H1 (cell line): ENCODE measurements at regions not wholly inside any gene's neighbourhood (a gene's known extent, or its start where the extent isn't known, plus 50 kb on each side); places are given as distances from the start of the nearest gene placed in this dataset.

Experiments used
- CTCF ChIA-PET: fragments of 300-600 bp; sonication (Branson Sonifier 250); formaldehyde crosslinking; loops from one replicate; lab custom pipeline; 2021; ENCODE audit not compliant: partially characterized antibody; lab: Charles Lee
- POLR2A ChIA-PET: fragments of 300-600 bp; sonication (Branson Sonifier 250); formaldehyde crosslinking; loops from one replicate; lab custom pipeline; 2021; ENCODE audit warnings: inconsistent platforms; ENCODE audit not compliant: partially characterized antibody; lab: Charles Lee
- DNase-seq, 2 experiments: peaks; one replicate each; pipeline versions ENCODE4 v3.0.0 to v3.0.0-alpha.2; 2010 to 2022; ENCODE audit warnings: low spot score in 2 of 2, low read depth in 1 of 2, mixed read lengths in 1 of 2
- FAIRE-seq: peaks from 2 replicates; lab custom pipeline; 2011; peaks lifted over from hg19 to GRCh38; lab: Jason Lieb, UNC
- H2AFZ ChIP-seq: 2 replicates; pipeline ENCODE4 v1.8.1; 2012; ENCODE audit warnings: low read length, inconsistent platforms
- H2AK5ac ChIP-seq: 2 replicates; pipeline ENCODE4 v1.6.1; 2013; ENCODE audit warnings: low read depth, low read length
- H2BK120ac ChIP-seq: replicated peaks from 2 replicates; pipeline ENCODE3; 2013; ENCODE audit warnings: low read depth, low read length, inconsistent platforms
- H2BK12ac ChIP-seq: 2 replicates; pipeline ENCODE4 v1.6.1; 2013; ENCODE audit warnings: low read depth, low read length
- H2BK15ac ChIP-seq: 2 replicates; pipeline ENCODE4 v1.6.1; 2013; ENCODE audit warnings: low read length
- H2BK20ac ChIP-seq: 2 replicates; pipeline ENCODE4 v1.6.1; 2013; ENCODE audit warnings: low read length
- H2BK5ac ChIP-seq: 2 replicates; pipeline ENCODE4 v1.6.1; 2013; ENCODE audit warnings: low read depth, low read length
- H3K14ac ChIP-seq: 2 replicates; pipeline ENCODE4 v1.6.1; 2013; ENCODE audit warnings: inconsistent platforms; ENCODE audit not compliant: insufficient read length
- H3K18ac ChIP-seq: 2 replicates; pipeline ENCODE4 v1.6.1; 2013; ENCODE audit warnings: low read length; ENCODE audit errors: extremely low read depth
- H3K23ac ChIP-seq: 2 replicates; pipeline ENCODE4 v1.6.1; 2013; ENCODE audit warnings: inconsistent platforms; ENCODE audit not compliant: insufficient read length
- H3K23me2 ChIP-seq: 2 replicates; pipeline ENCODE4 v1.6.1; 2013; ENCODE audit warnings: low read depth, low read length
- H3K27ac ChIP-seq: 2 replicates; pipeline ENCODE4 v1.6.1; 2011; ENCODE audit warnings: low read depth, low read length, inconsistent platforms
- H3K27me3 ChIP-seq, 4 experiments: replicated peaks in 1 of 4; 1 replicate in 1 of 4; 2 replicates in 3 of 4; pipeline versions ENCODE4 v1.6.1 to v1.8.1; 2011 to 2013; ENCODE audit warnings: low read length in 3 of 4, mild to moderate bottlenecking in 3 of 4, inconsistent platforms in 2 of 4, mixed read lengths in 2 of 4, moderate library complexity in 1 of 4; ENCODE audit not compliant: control insufficient read depth in 3 of 4, insufficient read depth in 3 of 4; ENCODE audit errors: extremely low read depth in 1 of 4
- H3K36me3 ChIP-seq, 4 experiments: 2 replicates each; pipeline versions ENCODE4 v1.6.1 to v1.8.1; 2011 to 2013; ENCODE audit warnings: mild to moderate bottlenecking in 4 of 4, low read length in 3 of 4, moderate library complexity in 2 of 4, control low read depth in 1 of 4, inconsistent platforms in 1 of 4; ENCODE audit not compliant: insufficient read depth in 4 of 4, control insufficient read depth in 2 of 4
- H3K4ac ChIP-seq: replicated peaks from 2 replicates; pipeline ENCODE3; 2013; ENCODE audit warnings: low read length, low read depth, mixed read lengths, inconsistent platforms; ENCODE audit not compliant: insufficient read length
- H3K4me1 ChIP-seq, 4 experiments: replicated peaks in 1 of 4; 1 replicate in 1 of 4; 2 replicates in 3 of 4; pipeline versions ENCODE4 v1.6.1 to v1.8.1; 2011 to 2013; ENCODE audit warnings: low read length in 3 of 4, inconsistent platforms in 2 of 4, mixed read lengths in 1 of 4; ENCODE audit not compliant: insufficient read depth in 4 of 4, control insufficient read depth in 3 of 4
- H3K4me2 ChIP-seq, 2 experiments: 2 replicates each; pipeline versions ENCODE4 v1.6.1 to v1.8.1; 2011 to 2013; ENCODE audit warnings: low read depth in 2 of 2, low read length in 2 of 2, control low read depth in 1 of 2, inconsistent platforms in 1 of 2, mild to moderate bottlenecking in 1 of 2; ENCODE audit not compliant: insufficient read depth in 1 of 2
- H3K4me3 ChIP-seq, 4 experiments: fragments of 200-600, 300-600 bp in 1 of 4; sonication (generic), shearing (Covaris generic), sonication (Bioruptor Twin) in 1 of 4; 2 replicates each; pipeline versions ENCODE4 v1.5.1 to v1.8.1; 2011 to 2016; ENCODE audit warnings: low read length in 4 of 4, low read depth in 3 of 4, control low read depth in 2 of 4, inconsistent platforms in 2 of 4, mild to moderate bottlenecking in 2 of 4, mixed read lengths in 1 of 4, moderate library complexity in 1 of 4; ENCODE audit not compliant: insufficient read depth in 2 of 4; ENCODE audit errors: extremely low read depth in 1 of 4
- H3K56ac ChIP-seq: replicated peaks from 2 replicates; pipeline ENCODE3; 2013; ENCODE audit warnings: low read depth, mild to moderate bottlenecking, mixed read lengths, low read length, inconsistent platforms; ENCODE audit not compliant: insufficient read length
- H3K79me1 ChIP-seq: 2 replicates; pipeline ENCODE4 v1.6.1; 2013; ENCODE audit warnings: low read depth, low read length, control low read depth
- H3K79me2 ChIP-seq, 2 experiments: 2 replicates each; pipeline versions ENCODE4 v1.6.1 to v1.8.1; 2012 to 2013; ENCODE audit warnings: low read length in 2 of 2, mild to moderate bottlenecking in 2 of 2, inconsistent platforms in 1 of 2; ENCODE audit not compliant: insufficient read depth in 2 of 2, control insufficient read depth in 1 of 2
- H3K9ac ChIP-seq, 4 experiments: replicated peaks in 1 of 4; 1 replicate in 1 of 4; 2 replicates in 3 of 4; pipeline versions ENCODE4 v1.6.1 to v1.8.1; 2011 to 2013; ENCODE audit warnings: low read depth in 3 of 4, low read length in 3 of 4, control low read depth in 2 of 4, mild to moderate bottlenecking in 2 of 4, moderate library complexity in 2 of 4, inconsistent platforms in 1 of 4; ENCODE audit errors: extremely low read depth in 1 of 4
- H3K9me3 ChIP-seq, 2 experiments: 2 replicates each; pipeline versions ENCODE4 v1.6.1 to v1.8.1; 2012 to 2013; ENCODE audit warnings: mild to moderate bottlenecking in 2 of 2, moderate library complexity in 2 of 2, control low read depth in 1 of 2, inconsistent platforms in 1 of 2, low read depth in 1 of 2, low read length in 1 of 2, mixed read lengths in 1 of 2; ENCODE audit not compliant: insufficient read depth in 2 of 2
- H4K20me1 ChIP-seq, 2 experiments: replicated peaks in 1 of 2; 2 replicates each; pipeline versions ENCODE3 to v1.8.1; 2011 to 2013; ENCODE audit warnings: inconsistent platforms in 2 of 2, low read length in 2 of 2, mild to moderate bottlenecking in 1 of 2; ENCODE audit not compliant: insufficient read depth in 2 of 2, control insufficient read depth in 1 of 2
- H4K5ac ChIP-seq: 2 replicates; pipeline ENCODE4 v1.6.1; 2013; ENCODE audit warnings: low read length, low read depth, mixed read lengths, inconsistent platforms; ENCODE audit not compliant: insufficient read length
- H4K8ac ChIP-seq: 2 replicates; pipeline ENCODE4 v1.8.0; 2013; ENCODE audit warnings: mild to moderate bottlenecking, moderate library complexity, low read length, inconsistent platforms; ENCODE audit not compliant: insufficient read depth; ENCODE audit errors: extremely low read depth
- H4K91ac ChIP-seq: replicated peaks from 2 replicates; pipeline ENCODE3; 2013; ENCODE audit warnings: low read length, mixed read lengths, inconsistent platforms; ENCODE audit not compliant: insufficient read length
- CHD1 ChIP-seq: IDR thresholded peaks from 2 replicates; pipeline ENCODE4 v1.6.1; 2012; ENCODE audit warnings: low read depth, low read length, improper control_type of control experiment
- CTBP2 ChIP-seq: IDR thresholded peaks from 2 replicates; pipeline ENCODE4 v1.7.0; 2011; ENCODE audit warnings: borderline replicate concordance, mild to moderate bottlenecking, moderate library complexity, mixed read lengths, low read length; ENCODE audit not compliant: insufficient read depth, insufficient read length
- EZH2 ChIP-seq: fragments of 200-600 bp; sonication (generic); IDR thresholded peaks from 2 replicates; pipeline ENCODE4 v1.7.1; 2012; ENCODE audit warnings: low read depth, mild to moderate bottlenecking, moderate library complexity, low read length, inconsistent platforms; ENCODE audit not compliant: severe bottlenecking
- HDAC2 ChIP-seq, 2 experiments: fragments of 300-600 bp in 1 of 2; sonication (generic) in 1 of 2; IDR thresholded peaks; 2 replicates each; pipeline ENCODE4 v1.6.1; 2011 to 2012; ENCODE audit warnings: low read depth in 2 of 2, low read length in 2 of 2, mild to moderate bottlenecking in 2 of 2, moderate library complexity in 2 of 2, borderline replicate concordance in 1 of 2, inconsistent platforms in 1 of 2
- KDM4A ChIP-seq: IDR thresholded peaks from one replicate; pipeline ENCODE4 v1.7.1; 2012; ENCODE audit warnings: low read depth, mild to moderate bottlenecking, moderate library complexity, low read length, inconsistent platforms; ENCODE audit not compliant: severe bottlenecking
- RXRA ChIP-seq: IDR thresholded peaks from 2 replicates; pipeline ENCODE4 v1.6.1; 2011; ENCODE audit warnings: low read depth, mild to moderate bottlenecking, low read length, moderate library complexity; ENCODE audit not compliant: insufficient read depth
- SP2 ChIP-seq: IDR thresholded peaks from 2 replicates; pipeline ENCODE4 v1.6.1; 2012; ENCODE audit warnings: mild to moderate bottlenecking, low read length, inconsistent platforms
- SP4 ChIP-seq: IDR thresholded peaks from 2 replicates; pipeline ENCODE4 v1.6.1; 2012; ENCODE audit warnings: low read length, inconsistent platforms
- ZNF274 ChIP-seq: IDR thresholded peaks from 2 replicates; pipeline ENCODE4 v1.7.0; 2012; ENCODE audit warnings: low read length, borderline replicate concordance; ENCODE audit errors: extremely low read depth
- WGBS, 2 experiments: shearing (Covaris generic) in 1 of 2; methylation state at CpG; one replicate each; pipeline versions ENCODE4 v1.1.6 to v1.1.7; 2013 to 2015; ENCODE audit warnings: low lambda C conversion rate in 2 of 2, mixed read lengths in 2 of 2, inconsistent platforms in 1 of 2, low coverage in 1 of 2, missing lambda C conversion rate in 1 of 2; ENCODE audit not compliant: insufficient replicate concordance in 2 of 2, insufficient coverage in 1 of 2, insufficient read length in 1 of 2; ENCODE audit errors: extremely low coverage in 1 of 2, missing lambda C conversion rate in 1 of 2; 5-methylcytosine and 5-hydroxymethylcytosine counted together
- TF ChIP-seq, protein P1 (sequence below): IDR thresholded peaks from 2 replicates; pipeline ENCODE4 v1.6.1; 2012; ENCODE audit warnings: inconsistent platforms
- TF ChIP-seq, protein P2 (sequence below), 3 experiments: IDR thresholded peaks; 1 replicate in 2 of 3; 2 replicates in 1 of 3; pipeline versions ENCODE4 v1.5.1 to v1.6.1; 2011; ENCODE audit warnings: low read length in 3 of 3, mild to moderate bottlenecking in 3 of 3, inconsistent platforms in 2 of 3, low read depth in 1 of 3, moderate library complexity in 1 of 3; ENCODE audit not compliant: insufficient read depth in 1 of 3; ENCODE audit errors: control extremely low read depth in 1 of 3

DNA sequence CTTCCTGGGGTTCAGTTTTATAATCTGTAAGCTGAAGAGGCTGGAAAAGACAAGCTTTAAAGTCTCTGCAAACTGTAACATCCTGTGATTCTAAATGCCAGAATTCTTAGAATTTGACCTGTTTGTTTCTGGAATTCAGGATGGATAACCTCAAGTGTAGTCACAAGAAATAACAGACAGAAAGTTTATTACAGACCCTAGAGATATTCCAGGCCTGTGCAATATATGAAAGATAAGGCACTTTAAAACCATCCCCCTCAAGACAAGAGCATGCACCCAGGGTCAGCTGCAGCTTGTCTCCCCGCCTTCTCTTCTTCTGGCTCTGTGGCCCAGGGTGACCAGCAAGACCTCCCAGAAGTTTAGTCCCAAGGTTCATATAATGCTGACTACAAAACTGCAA lies 298.7 kb upstream of the ACVR2A start:
- Histone ChIP-seq H2BK15ac (no peak overlapping the region), H3K23me2 (no peaks in the 10 kb centered on the region), H3K4me3 (no peak overlapping the region), H3K79me2 (no peaks in the 10 kb centered on the region), H4K20me1 (no peaks in the 10 kb centered on the region), H2AFZ (no peak overlapping the region), H3K23ac (no peak overlapping the region), H3K79me1 (no peaks in the 10 kb centered on the region), H3K27me3 (no peaks in the 10 kb centered on the region), H3K14ac (no peak overlapping the region), H3K18ac (no peak overlapping the region), H3K56ac (no peak overlapping the region), H3K9me3 (no peaks in the 10 kb centered on the region; a peak in 1 of 4 replicates), H3K4me2 (no peak overlapping the region), H2BK5ac (no peak overlapping the region), H4K5ac (no peak overlapping the region), H2BK120ac (no peak overlapping the region), H3K9ac (no peak overlapping the region), H3K4ac (no peak overlapping the region), H2BK12ac (no peak overlapping the region), H2BK20ac (no peak overlapping the region), H3K27ac (no peak overlapping the region), H2AK5ac (no peak overlapping the region), H4K91ac (no peak overlapping the region), H4K8ac (no peak overlapping the region), H3K4me1 (no peaks in the 10 kb centered on the region), H3K36me3 (no peaks in the 10 kb centered on the region; a peak in 1 of 8 replicates)
- FAIRE-seq = no peak
- WGBS, 2 experiments = 80% methylated on average over 1 of the region's 1 CpG; no CpG with 5 or more reads in 1 of the 2 experiments
- ChIA-PET POLR2A (interaction anchor here (1.1 kb wide), 1 partner anchor 10 kb away, joined by 3 read pairs; no protein-coding TSS in a partner anchor), CTCF (no interaction called here)
- no peak for DNase-seq
- no peak for TF ChIP-seq ZNF274
- TF ChIP-seq, protein P1, sequence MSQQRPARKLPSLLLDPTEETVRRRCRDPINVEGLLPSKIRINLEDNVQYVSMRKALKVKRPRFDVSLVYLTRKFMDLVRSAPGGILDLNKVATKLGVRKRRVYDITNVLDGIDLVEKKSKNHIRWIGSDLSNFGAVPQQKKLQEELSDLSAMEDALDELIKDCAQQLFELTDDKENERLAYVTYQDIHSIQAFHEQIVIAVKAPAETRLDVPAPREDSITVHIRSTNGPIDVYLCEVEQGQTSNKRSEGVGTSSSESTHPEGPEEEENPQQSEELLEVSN = no peak
- TF ChIP-seq KDM4A = no peak
- no peak for TF ChIP-seq EZH2
- TF ChIP-seq SP4 = no peak
- TF ChIP-seq HDAC2 (IDR thresholded peaks at IDR 0.05; ENCODE audit: borderline replicate concordance in 1 of 2, low read depth in 2 of 2, low read length in 2 of 2) = no peak
- TF ChIP-seq, protein P2, sequence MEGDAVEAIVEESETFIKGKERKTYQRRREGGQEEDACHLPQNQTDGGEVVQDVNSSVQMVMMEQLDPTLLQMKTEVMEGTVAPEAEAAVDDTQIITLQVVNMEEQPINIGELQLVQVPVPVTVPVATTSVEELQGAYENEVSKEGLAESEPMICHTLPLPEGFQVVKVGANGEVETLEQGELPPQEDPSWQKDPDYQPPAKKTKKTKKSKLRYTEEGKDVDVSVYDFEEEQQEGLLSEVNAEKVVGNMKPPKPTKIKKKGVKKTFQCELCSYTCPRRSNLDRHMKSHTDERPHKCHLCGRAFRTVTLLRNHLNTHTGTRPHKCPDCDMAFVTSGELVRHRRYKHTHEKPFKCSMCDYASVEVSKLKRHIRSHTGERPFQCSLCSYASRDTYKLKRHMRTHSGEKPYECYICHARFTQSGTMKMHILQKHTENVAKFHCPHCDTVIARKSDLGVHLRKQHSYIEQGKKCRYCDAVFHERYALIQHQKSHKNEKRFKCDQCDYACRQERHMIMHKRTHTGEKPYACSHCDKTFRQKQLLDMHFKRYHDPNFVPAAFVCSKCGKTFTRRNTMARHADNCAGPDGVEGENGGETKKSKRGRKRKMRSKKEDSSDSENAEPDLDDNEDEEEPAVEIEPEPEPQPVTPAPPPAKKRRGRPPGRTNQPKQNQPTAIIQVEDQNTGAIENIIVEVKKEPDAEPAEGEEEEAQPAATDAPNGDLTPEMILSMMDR (IDR thresholded peaks at IDR 0.05; ENCODE audit: control extremely low read depth in 1 of 3, insufficient read depth in 1 of 3, low read depth in 1 of 3, low read length in 3 of 3) = no peak
- TF ChIP-seq RXRA = no peak
- no peak for TF ChIP-seq CTBP2
- TF ChIP-seq SP2 = no peak
- TF ChIP-seq CHD1 = no peak
